GM18951 (cell line): ENCODE measurements at regions not wholly inside any gene's neighbourhood (a gene's known extent, or its start where the extent isn't known, plus 50 kb on each side); places are given as distances from the start of the nearest gene placed in this dataset.

Experiments
- POLR2A ChIP-seq: IDR thresholded peaks from 4 replicates; pipeline ENCODE4 v1.6.1; 2011; ENCODE audit warnings: mild to moderate bottlenecking; ENCODE audit not compliant: insufficient read length, insufficient read depth; ENCODE audit errors: extremely low read depth
- in situ Hi-C: fragments of 300-500 bp; cut with MboI; formaldehyde crosslinking; loops from one replicate; pipeline ENCODE4 v1.12.0; 2022; ENCODE audit warnings: low sequenced_read_pairs, mixed read lengths, inconsistent platforms; ENCODE audit not compliant: unreplicated experiment

- no peak for TF ChIP-seq POLR2A
- in situ Hi-C loops, result loop anchor here (25.0 kb wide), 2 partner anchors 746 to 754 kb away; partner anchors contain the start of gene DNAH7
Observed at GRCh38 chr2:195316486-195316885, 340.5 kb upstream of the SLC39A10 start.

DNA sequence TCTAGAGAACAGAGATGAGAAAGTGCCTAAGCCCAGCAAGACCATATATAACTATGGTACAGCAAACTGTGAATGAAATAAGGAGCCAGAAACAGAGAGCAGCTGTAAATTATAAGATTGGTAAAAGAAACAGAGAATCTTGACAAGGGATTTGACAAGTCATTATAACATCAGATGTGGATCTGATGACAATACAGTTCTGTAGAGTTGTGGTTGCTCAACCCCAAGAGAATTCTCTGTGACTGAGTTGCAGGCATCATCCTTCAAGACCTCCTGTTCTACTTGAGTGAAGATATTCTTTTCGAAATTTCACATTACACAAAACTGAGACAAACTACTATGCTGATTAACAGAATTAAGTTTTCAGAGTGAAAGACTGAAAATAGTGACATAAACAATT is 343.1 kb upstream of the SLC39A10 start:
- in situ Hi-C loops, result loop anchor here (25.0 kb wide), 2 partner anchors 748 to 752 kb away; partner anchors contain the start of gene DNAH7
- no peak for TF ChIP-seq POLR2A

GRCh38 chr2:195312662-195313061 is 344.4 kb upstream of the SLC39A10 start:
- in situ Hi-C loops, result loop anchor here (25.0 kb wide), 2 partner anchors 750 kb away; partner anchors contain the start of gene DNAH7
- no peak for TF ChIP-seq POLR2A

DNA sequence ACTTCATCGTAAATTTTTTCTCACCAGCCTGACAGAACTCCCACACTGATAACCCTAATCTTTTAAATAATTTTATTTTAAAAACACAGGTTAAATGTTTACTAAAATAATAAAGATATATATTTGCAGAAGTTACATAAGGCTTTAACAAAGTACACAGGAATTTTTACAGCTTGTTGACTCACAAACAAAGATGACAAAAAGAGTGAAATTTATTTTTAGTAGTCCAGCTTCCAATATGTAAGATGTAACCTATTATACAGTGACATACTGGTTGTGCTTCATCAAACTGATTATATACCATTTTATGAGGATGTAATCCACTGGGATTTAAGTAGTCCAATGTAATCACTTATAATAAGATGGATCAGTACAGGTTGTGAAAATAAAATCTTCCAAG is 348.9 kb upstream of the SLC39A10 start:
- in situ Hi-C loops, result loop anchor here (25.0 kb wide), 2 partner anchors 746 to 754 kb away; partner anchors contain the start of gene DNAH7
- TF ChIP-seq POLR2A, result no peak

DNA sequence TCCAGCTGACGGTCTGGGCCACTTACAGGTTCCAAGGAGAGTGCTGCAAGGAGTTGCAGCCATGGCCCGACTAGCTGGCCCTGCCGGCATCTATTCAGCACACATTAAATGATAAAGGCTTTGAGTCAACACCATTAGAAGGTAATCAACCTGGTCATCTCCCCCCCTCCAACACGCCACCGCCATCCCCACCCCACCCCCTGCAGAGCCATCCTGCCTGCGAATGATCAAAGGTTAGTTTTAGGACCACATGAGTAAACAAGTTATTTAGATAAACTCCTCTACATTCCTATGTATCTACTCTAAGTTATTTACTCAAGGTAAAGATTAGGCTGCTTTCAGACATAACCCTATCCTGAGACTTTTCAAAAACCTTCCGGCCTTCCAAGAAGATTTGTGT is 349.3 kb upstream of the SLC39A10 start:
- no peak for TF ChIP-seq POLR2A
- in situ Hi-C loops, result loop anchor here (25.0 kb wide), 2 partner anchors 745 to 755 kb away; partner anchors contain the start of gene DNAH7

- in situ Hi-C loops, result loop anchor here (25.0 kb wide), 2 partner anchors 742 to 758 kb away; partner anchors contain the start of gene DNAH7
- TF ChIP-seq POLR2A, result no peak
Observed at GRCh38 chr2:195304310-195304709, 352.7 kb upstream of the SLC39A10 start.

- no peak for TF ChIP-seq POLR2A
- in situ Hi-C loops, result loop anchor here (25.0 kb wide), 2 partner anchors 738 to 762 kb away; partner anchors contain the start of gene DNAH7
Observed at GRCh38 chr2:195300631-195301030, 356.4 kb upstream of the SLC39A10 start.

DNA sequence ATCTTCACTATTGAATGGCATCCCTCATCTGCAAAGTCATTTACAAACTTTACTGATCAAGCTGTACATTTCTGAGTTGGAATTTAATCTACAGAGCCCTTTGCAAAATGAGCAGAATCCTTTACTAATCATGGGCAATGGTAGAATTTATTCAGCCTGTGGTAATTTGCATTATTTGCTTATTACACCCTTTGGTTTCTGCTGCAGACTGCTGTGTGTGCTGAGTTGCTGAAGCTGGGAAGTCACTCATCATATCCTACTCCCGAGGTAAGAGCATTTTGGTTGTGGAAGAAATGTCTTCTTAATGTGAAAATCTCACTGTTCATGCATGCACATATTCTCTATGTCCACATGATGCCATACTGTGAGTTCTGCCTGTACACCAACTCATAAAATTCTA is 357.4 kb upstream of the SLC39A10 start:
- TF ChIP-seq POLR2A, result no peak
- in situ Hi-C loops, result no loop called here

GRCh38 chr2:195296490-195296889 is 360.5 kb upstream of the SLC39A10 start:
- no peak for TF ChIP-seq POLR2A
- in situ Hi-C loops, result no loop called here

- TF ChIP-seq POLR2A, result no peak
- in situ Hi-C loops, result no loop called here
Observed at GRCh38 chr2:195289081-195289480, 367.9 kb upstream of the SLC39A10 start.

DNA sequence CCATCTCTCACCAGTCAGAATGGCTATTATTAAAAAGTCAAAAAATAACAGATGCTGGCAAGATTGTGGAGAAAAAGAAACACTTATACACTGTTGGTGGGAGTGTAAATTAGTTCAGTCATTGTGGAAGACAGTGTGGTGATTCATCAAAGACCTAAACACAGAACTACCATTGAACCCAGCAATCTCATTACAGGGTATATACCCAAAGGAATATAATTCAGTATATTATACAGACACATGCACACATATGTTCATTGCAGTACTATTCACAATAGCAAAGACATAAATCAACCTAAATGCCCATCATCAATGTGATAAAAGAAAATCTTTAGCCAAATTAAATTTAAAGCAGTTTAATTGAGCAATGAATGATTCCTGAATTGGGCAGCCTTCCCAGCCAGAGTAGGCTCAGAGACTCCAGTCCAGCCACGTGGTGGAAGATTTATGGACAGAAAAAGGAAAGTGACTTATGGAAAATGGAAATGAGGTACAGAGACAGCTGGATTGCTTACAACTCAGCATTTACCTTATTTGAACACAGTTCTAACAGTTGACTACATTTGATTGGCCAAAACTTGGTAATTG is 377.1 kb upstream of the SLC39A10 start:
- in situ Hi-C loops, result no loop called here
- no peak for TF ChIP-seq POLR2A

- TF ChIP-seq POLR2A, result no peak
- in situ Hi-C loops, result no loop called here
Observed at GRCh38 chr2:195270466-195271039, 386.5 kb upstream of the SLC39A10 start.

DNA sequence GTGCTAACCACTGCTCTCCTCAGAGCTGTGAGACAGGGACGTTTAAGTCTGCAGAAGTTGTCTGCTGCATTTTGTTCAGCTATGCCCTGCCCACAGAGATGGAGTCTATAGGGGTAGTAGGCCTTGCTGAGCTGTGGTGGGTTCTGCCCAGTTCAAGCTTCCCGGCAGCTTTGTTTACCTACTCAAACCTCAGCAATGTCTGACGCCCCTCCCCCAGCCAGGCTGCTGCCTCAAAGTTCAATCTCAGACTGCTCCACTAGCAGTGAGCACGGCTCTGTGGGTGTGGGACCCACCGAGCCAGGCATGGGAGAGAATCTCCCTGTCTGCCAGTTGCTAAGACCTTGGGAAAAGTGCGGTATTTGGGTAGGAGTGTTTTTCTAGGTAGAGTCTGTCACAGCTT is 387.8 kb upstream of the SLC39A10 start:
- in situ Hi-C loops, result no loop called here
- no peak for TF ChIP-seq POLR2A

GRCh38 chr2:195257979-195258378 is 399.0 kb upstream of the SLC39A10 start:
- in situ Hi-C loops, result no loop called here
- TF ChIP-seq POLR2A, result no peak
